ENCODE measurements at regions not wholly inside any gene's neighbourhood (a gene's known extent, or its start where the extent isn't known, plus 50 kb on each side); places are given as distances from the start of the nearest gene placed in this dataset.

DNA sequence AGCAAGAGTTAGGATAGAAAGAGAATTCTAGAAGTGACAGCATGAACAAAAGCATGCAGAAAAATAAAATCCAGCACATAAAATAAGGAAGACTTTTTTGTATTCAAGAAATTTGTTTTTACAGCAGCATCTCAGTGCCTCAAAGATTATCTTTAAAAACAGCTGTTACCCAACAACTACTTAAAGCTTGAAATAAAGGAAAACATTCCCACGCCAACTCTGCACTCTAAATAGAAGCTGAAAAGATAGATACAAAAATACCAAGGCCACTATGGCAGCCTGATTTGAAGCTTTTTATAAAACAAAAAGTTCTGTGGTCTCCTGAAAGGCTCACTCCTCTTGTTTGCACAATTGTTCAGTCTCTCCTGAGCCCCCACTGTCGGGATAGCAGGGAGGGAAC is 83.6 kb upstream of the LRRC55 start:
- Histone ChIP-seq H3K27ac (no peak overlapping the region), H3K36me3 (no peaks in the 10 kb centered on the region), H3K4me1 (peaks cover 0 to 6% (median 0%) of the 10 kb centered on the region in 3 donors), H3K4me3 (no peak overlapping the region), H3K9me3 (no peaks in the 10 kb centered on the region), H3K27me3 (no peaks in the 10 kb centered on the region)
- 50 to 51% methylated on average over 2 of the region's 2 CpGs for WGBS, 2 donors
- intact Hi-C loops (cut with DNase I), result no loop called here
- ATAC-seq (no peak), DNase-seq (no peak), FAIRE-seq (no peak)
- TF ChIP-seq, protein P1, sequence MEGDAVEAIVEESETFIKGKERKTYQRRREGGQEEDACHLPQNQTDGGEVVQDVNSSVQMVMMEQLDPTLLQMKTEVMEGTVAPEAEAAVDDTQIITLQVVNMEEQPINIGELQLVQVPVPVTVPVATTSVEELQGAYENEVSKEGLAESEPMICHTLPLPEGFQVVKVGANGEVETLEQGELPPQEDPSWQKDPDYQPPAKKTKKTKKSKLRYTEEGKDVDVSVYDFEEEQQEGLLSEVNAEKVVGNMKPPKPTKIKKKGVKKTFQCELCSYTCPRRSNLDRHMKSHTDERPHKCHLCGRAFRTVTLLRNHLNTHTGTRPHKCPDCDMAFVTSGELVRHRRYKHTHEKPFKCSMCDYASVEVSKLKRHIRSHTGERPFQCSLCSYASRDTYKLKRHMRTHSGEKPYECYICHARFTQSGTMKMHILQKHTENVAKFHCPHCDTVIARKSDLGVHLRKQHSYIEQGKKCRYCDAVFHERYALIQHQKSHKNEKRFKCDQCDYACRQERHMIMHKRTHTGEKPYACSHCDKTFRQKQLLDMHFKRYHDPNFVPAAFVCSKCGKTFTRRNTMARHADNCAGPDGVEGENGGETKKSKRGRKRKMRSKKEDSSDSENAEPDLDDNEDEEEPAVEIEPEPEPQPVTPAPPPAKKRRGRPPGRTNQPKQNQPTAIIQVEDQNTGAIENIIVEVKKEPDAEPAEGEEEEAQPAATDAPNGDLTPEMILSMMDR (IDR thresholded peaks at IDR 0.05), result no peak

DNA sequence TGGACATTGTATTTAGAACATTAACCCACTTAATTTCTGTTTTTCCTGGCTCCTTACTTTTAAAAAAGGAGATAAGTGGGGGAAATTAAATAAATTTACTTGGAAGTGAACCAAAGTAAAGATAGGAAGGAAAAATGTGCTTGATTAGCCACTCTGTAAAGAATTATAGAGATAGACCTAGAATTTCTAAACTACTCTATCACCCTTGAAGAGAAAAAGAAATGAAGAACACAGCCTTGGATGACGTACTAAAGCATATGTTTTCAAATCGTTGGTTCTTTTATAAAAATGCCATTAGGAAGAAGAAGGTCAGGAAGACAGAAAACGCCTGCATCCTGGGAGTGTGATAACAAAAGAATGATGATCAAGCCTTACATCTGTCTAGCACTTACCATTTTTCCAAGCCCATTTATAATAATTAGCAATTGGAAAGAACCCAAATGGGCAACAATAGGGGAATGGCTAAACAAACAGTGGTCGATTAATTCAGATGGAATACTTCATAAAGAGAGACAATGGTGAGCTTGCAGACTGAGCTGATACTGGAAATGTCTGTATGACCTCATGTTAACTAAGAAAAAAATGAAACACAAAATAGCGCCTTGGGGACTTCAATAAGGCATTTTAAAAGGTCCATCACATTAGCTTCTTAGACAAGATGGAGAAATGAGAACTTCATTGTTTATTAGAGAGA is 81.0 kb upstream of the LRRC55 start:
- H3K9me3 ChIP-seq, result no peaks in the 10 kb centered on the region
- WGBS, 2 donors, result 23 to 27% methylated on average over 5 of the region's 5 CpGs
- H3K36me3 ChIP-seq, result no peaks in the 10 kb centered on the region
- TF ChIP-seq, protein P1 (IDR thresholded peaks at IDR 0.05), result no peak
- FAIRE-seq (no peak), ATAC-seq (no peak), DNase-seq (no peak)
- intact Hi-C loops (cut with DNase I), result no loop called here
- peaks cover 0 to 6% (median 0%) of the 10 kb centered on the region in 3 donors for H3K4me1 ChIP-seq
- H3K27me3 ChIP-seq, result no peaks in the 10 kb centered on the region
- H3K27ac ChIP-seq, result no peak overlapping the region
- H3K4me3 ChIP-seq, result no peak overlapping the region

DNA sequence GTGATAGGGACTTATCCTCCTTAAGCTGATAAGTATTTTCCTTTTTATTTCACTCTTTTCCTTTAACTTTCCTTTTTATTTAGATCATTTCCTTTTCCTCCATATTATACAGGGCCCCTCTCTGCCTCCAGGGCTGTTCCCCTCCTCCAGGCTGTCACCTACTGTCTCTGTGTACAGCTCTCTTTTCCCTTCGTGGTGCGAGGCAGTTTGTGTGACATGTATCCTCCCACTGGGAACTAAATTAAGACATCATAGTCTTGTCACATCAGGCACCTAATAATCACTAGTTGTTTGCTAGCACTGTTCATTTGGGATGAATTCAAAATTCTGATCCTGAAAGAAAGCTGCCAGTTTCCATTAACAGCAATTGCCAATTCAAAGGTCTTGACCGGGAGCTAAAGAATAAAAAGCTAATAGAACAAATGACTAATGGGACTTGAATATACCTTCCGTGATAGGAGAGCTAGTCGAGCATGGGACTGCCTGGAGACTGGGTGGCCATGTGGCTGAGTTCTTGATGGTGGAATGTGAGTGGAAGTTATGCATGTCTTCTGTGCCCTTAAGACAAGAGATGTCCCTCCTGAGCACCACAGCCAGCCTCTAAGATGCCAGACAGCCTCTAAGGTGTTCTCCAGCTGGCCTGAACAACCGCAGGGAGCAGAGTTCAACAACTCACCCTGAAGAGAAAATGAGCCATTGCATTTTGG is 77.7 kb upstream of the LRRC55 start:
- Histone ChIP-seq H3K4me1 (peaks cover 0 to 6% (median 0%) of the 10 kb centered on the region in 3 donors), H3K27me3 (no peaks in the 10 kb centered on the region), H3K27ac (no peak overlapping the region), H3K36me3 (no peaks in the 10 kb centered on the region), H3K4me3 (no peak overlapping the region), H3K9me3 (no peaks in the 10 kb centered on the region)
- ATAC-seq (no peak), DNase-seq (no peak), FAIRE-seq (no peak)
- TF ChIP-seq, protein P1 (IDR thresholded peaks at IDR 0.05), result no peak
- WGBS, 2 donors, result 56 to 64% methylated on average over 6 of the region's 6 CpGs
- intact Hi-C loops (cut with DNase I), result no loop called here

DNA sequence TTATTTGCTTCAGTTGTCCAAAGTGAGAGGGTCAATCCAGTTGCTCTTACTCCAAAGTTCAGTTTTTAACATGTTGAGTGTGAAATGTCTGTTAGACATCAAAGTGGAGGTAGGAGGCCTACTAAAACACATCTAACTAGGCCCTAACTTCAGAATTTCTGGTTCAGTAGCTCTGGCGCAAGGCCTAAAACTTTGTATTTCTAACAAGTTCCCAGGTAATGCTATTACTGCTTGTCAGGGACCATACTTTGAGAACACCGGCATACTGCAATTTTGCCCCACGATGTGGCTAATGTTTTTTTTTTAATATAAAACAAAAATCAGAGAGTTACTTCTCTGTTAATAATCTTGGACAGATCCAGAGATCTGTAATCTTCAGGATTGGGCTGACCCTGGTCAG is 72.4 kb upstream of the LRRC55 start:
- TF ChIP-seq, protein P1 (IDR thresholded peaks at IDR 0.05), result no peak
- Histone ChIP-seq H3K4me3 (no peak overlapping the region), H3K4me1 (no peaks in the 10 kb centered on the region), H3K36me3 (no peaks in the 10 kb centered on the region), H3K27ac (no peak overlapping the region), H3K9me3 (no peaks in the 10 kb centered on the region), H3K27me3 (no peaks in the 10 kb centered on the region)
- DNase-seq (no peak), FAIRE-seq (no peak), ATAC-seq (no peak)
- 81 to 95% methylated on average over 3 of the region's 3 CpGs for WGBS, 2 donors
- intact Hi-C loops (cut with DNase I), result no loop called here

DNA sequence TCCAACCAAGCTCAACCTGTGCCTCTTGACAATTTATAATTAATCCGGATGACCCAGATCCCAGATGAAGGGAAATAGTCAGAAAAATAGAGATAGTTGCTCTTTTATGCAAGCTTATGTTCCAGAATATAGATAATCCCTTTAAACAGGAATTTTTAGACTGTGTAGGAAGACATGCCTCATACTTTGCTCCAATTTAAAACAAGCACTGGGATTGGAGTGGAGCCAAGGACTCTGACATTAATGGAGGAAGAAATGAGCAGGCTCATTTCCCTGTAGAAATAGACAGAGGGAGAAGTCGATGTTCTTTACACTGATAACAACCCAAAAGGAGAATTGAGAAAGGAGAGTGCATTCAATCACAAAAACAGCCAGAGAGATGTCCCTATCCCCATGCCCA is 70.1 kb upstream of the LRRC55 start:
- Histone ChIP-seq H3K36me3 (no peaks in the 10 kb centered on the region), H3K4me1 (no peaks in the 10 kb centered on the region), H3K9me3 (no peaks in the 10 kb centered on the region), H3K27ac (no peak overlapping the region), H3K27me3 (no peaks in the 10 kb centered on the region), H3K4me3 (no peak overlapping the region)
- ATAC-seq (no peak), FAIRE-seq (no peak), DNase-seq (no peak)
- TF ChIP-seq, protein P1 (IDR thresholded peaks at IDR 0.05), result no peak
- 27 to 39% methylated on average over 2 of the region's 2 CpGs for WGBS, 2 donors
- intact Hi-C loops (cut with DNase I), result no loop called here

All from pancreas (tissue), 10 donors.